GM19455 (cell line): ENCODE measurements at regions not wholly inside any gene's neighbourhood (a gene's known extent, or its start where the extent isn't known, plus 50 kb on each side); places are given as distances from the start of the nearest gene placed in this dataset.
"Not testable (repeated sequence)": the region's sequence is repeated elsewhere in the genome, so short reads cannot be mapped to it uniquely, and the experiment has no call there.

Experiments used
- ATAC-seq: cut with Tn5 transposase; IDR thresholded peaks from one replicate; pipeline ENCODE4 v1.9.1; 2021; ENCODE audit not compliant: unreplicated experiment

DNA sequence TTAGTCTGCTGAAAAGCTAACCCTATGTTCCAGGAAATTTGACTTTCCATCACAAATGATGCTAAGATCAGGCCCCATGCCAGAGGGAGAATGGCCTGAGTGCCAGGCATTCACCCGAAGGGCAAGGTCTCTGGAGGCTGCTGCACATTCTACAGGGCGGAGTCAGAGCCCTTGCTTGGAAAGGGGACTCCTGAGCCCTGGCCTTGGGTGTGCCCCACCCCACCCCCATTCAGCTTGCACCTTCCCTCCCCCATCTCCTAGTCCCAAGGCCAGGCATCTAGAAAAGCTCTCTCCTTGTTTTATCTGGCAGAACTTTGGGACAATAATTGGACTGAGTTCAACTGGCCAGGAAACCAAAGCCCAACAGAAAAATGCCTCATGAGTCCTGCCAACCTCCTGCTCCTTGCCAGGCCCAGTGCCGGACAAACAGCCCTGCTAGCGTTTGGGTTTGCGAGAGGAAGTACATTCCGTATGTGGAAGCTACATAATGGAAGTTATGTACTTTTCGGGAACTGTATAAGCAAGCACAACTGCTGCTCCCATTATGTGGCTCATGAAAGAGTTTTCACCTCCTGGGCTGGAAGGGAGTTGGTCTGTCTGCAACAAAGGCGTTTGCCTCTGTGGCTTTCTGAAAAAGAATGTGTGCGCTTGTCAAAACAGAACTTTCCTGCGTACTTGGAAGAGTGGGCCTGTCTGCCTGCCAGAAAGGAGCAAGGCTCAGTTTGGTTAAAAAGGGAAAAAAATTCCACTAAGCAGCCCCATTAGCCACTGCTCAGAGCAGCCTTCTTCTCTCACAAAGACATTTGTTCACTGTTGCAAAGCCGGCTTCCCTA is 321.5 kb upstream of the CTNNB1 start:
- no peak for ATAC-seq

DNA sequence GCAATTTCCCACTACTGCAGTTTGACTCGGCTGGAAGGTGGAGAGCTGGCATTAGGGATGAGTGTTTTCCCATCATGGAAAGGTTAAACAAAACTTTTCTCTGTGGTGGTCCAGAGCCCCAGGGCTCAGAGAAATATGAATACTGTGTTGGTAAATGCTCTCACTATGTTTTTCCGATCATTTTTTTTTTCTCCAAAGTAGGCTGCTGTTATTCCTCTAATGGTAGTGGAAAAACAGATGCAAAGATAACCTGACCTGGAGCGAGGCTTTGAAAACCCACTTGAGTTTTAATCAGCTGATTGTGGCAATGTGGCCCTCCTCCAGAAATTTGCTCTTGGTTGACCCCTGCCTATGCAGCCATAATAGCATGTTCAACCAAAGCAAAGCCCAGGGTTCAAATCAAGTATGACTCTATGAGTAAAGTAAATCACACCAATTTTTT is 320.8 kb upstream of the CTNNB1 start:
- no peak for ATAC-seq

DNA sequence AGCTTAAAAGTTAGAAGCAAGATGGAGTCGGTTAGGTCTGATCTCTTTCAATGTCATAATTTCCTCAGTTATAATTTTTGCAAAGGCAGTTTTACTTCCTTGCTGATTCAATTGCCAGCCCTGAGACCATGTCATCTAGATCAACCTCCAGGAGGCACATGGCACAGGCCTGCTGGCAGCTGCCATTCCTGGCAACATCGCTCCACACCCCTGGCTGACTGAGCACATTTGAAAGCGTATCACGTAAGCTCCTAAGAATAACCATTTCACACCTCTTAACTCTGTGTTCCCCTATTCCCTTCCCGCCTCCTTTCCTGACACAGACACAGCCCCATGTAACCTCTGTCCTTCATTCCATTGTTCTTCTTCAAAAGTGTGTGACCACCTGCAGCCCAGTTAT is 313.9 kb upstream of the CTNNB1 start:
- no peak for ATAC-seq

DNA sequence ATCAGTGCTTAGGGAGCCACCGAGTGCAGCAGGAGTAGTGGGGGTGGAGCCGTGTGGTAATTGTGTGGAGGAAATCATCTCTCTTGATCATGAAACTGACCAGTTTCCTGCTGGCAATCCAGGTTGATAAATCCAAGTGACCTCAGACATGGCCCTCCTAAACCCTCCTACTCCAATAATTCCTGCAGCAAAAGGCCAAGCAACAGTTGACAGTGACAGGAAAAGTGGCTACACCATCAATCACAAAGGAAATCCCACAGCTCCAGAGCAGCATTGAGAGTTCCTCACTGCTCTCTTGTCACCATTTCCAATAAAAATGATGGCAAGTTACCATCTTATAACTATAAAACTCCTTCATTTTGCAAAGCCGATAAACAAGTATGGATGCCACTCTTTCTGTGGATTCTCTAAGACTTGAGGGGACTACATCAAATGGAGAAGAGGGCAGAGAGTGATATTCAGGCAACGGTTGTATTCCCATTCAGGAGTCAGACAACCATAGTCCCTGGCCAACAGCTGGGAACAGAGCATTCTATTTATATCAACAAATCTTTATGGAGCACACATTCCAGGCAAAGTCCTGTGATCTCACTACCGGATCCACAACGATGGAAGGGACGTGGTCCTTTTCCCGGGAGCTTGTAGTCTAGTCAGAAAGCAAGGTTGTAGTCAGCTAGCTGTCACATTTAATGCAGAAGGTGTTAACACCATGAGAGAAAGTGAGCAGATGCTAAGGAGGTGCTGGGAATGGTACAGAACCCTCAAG is 312.5 kb upstream of the CTNNB1 start:
- no peak for ATAC-seq

DNA sequence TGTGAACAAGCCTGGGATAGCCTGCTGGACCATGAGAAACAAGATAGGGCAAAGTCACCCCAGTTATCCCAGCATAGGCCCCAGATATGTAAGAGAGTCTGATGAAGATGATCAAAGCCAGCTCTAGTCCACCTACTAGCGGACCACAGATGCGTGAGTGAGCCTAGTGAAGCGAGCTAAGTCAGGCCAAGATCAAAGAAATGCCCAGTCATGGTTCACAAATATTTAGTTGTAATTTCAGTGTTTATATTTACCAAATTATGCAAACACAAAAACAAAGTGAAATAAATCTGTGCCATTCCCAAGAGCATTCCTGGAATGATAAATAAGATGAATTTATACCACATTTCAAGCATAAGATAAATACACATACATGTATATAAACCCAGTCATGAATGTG is 308.1 kb upstream of the CTNNB1 start:
- no peak for ATAC-seq

DNA sequence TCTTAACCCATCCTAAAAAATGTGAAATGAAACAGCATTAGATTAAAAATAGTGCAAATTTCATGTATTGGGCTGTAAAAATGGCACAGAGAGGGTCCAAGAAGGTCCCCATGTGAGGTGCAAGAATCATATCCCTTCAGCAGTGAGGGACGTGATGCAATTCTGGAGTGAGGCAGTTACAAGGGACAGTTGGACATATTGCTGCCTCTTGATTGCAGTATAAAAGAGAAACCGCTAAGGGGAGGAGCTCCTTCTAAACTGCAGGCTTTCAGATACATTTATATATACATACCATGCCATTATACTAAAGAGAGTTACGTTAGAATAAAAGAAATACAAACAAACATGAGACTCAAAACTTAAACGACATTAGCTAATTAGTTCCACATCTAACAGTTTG is 304.2 kb upstream of the CTNNB1 start:
- no peak for ATAC-seq

DNA sequence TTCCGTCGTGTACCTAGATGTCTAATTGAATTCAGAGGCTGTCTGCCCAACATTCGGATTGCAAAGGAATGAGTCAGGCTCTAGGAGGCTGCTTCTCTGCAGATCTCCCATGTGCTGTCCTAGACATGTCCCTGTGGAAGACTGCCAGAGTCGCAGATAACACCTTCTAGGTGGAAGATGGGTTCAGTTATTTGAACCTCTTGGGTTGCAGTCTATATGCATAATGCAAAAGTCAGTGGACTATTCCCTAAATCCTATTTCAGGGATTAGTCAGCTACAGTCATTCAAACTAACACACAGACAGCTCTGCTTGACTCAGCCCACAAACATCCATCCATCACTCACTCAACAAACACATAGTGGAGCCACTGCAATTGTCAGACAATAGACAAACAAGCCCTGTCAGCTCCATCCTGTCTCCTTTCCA is 300.0 kb upstream of the CTNNB1 start:
- ATAC-seq, result no peak

DNA sequence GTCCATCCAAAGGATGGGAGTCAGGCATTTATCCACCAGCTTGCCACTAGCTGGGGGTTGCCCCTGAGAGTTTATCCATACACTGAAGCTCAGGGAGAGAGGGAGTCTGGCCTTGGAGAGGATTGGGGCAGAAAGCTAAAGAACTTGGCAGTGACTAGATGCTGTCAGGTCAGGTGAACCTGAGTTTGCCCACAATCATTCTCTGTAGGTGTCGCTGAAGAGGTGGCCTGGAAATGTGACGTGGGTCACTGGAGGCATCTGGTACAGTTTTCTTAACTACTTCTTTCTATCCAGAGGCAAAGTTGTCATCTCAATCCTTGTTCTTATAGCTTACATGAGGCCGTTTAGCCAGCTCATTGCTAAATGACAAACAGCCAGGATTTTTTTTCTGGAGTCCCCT is 298.0 kb upstream of the CTNNB1 start:
- no peak for ATAC-seq

DNA sequence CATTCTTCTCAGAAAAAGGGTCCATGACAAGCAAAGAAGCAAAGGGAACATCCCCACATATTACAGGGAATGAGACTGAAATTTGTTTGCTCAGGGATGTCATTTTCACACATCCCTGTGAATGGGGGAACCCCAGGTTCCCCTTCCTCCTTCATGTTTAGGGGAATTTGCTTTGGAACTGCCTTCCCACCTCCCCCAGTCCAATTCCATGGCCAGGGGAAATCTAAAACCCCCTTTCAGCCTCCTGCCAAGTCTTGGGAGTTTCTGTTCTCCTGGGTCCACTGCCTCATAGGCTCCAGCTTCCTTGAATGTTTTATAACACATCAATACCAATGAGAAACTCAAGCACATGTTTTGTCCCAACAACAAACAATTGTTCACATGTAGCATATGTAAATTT is 297.5 kb upstream of the CTNNB1 start:
- no peak for ATAC-seq

DNA sequence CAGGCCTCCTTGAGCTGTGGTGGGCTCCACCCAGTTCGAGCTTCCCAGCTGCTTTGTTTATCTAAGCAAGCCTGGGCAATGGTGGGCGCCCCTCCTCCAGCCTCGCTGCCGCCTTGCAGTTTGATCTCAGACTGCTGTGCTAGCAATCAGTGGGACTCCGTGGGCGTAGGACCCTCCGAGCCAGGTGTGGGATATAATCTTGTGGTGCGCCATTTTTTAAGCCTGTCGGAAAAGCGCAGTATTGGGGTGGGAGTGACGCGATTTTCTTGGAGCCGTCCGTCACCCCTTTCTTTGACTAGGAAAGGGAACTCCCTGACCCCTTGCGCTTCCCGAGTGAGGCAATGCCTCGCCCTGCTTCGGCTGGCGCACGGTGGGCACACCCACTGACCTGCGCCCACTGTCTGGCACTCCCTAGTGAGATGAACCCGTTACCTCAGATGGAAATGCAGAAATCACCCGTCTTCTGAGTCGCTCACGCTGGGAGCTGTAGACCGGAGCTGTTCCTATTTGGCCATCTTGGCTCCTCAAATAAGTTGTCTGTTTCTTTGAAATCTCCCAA is 291.3 kb upstream of the CTNNB1 start:
- ATAC-seq, result not testable (repeated sequence)

DNA sequence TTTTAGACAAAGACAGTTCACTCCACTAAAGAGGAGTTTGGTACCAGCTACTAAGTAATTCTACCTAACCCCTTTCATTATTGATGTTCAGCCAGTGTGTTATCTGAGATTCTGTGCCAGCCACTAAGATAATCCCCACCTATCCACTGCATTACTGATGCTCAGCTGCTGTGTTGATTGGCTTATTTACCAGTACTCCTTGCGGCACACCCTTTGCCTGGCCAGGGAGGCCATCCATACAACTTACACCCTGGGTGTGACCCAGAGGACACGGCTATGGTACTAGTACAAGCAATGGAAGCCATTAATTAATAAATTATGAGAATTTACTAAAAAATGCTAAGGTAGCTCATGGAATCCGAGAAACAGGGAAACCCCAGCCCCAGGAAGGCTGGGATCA is 290.7 kb upstream of the CTNNB1 start:
- no peak for ATAC-seq

DNA sequence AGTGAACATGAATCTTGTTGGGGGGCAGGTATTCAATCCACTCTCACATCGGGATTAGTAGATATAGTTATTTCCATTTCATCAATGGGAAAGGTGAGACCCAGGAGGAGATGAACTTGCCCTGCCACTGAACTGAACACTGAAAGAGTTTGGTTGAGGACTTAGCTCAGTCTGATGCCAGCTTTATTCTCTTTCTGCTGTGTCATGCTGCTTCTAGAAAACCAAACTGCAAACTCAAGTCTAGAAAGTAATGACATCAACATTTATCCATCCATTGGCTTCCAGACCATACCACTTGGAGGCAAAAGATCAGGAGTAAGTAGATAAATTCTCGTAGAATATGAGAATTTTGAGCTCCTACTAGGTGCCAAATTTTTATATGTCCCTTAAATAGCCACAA is 288.0 kb upstream of the CTNNB1 start:
- ATAC-seq, result no peak

DNA sequence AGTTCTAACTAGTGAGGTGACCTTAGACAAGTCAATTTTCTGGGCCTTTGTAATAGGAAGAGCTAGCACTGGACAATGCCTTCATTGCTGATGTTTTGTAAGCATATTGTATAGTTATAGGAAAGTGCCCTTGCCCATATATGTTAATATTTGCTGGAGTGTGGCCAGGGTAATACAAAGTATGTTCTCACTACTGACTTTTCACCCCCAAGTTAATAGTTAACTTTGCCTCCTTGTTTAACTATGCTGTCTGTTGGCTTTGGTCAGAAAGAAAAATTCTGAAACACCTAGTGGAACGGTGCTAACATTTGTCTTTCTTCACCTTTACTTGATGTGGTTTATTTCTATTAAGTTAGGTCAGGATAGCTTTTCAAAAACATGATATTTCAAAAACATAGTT is 287.4 kb upstream of the CTNNB1 start:
- no peak for ATAC-seq

DNA sequence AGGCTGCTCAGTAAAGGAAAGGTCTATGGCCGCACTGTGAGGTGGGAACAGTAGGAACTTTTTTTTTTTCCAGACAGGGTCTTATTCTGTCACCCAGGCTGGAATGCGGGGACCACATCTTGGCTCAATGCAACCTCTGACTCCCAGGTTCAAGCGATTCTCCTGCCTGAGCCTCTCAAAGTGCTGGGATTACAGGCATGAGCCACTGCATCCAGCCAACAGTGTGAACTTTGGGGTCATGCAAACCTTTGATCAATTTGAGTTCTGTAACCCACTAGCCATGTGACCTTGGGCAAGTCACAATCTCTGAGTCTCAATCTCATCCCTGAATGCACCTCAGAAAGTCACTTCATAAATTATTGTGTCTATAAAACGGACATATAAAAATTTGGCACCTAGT is 286.8 kb upstream of the CTNNB1 start:
- no peak for ATAC-seq

DNA sequence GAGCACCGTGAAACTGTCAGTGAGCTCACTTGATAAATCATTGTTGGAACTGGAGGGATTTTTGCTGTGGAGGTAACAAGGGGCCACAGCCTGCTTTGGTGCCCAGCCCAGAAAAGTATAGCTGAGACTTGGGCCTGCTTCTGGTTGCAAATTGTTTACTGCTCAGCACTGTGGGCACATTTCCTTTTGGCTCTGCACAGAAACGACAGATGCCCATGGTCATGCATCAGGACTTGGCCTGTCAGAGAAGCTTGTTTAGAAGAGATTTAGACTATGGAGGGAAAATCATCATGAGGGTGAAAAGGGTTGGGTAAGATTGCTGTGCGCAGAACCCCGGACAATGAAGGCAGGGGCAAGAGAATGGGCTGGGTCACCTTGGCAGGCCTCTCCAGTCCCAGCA is 286.1 kb upstream of the CTNNB1 start:
- no peak for ATAC-seq

DNA sequence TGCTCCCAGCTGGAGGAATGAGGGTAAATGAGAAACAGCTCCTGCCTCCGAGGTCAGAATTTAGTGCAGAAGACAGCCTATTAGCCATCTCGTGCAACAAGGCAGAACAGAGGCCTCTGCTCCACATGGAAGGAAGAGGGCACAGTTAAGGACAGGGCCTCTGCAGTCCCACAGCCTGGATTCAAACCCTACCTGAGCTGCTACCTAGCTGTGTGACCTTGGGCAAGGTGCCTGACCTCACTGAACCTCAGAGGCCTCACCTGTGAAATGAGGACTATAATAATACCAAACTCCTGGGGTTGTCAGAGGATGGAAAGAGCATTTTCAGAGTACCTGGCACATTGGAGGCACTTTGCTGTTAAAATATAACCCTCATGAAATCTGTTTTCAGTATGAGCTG is 285.7 kb upstream of the CTNNB1 start:
- no peak for ATAC-seq

DNA sequence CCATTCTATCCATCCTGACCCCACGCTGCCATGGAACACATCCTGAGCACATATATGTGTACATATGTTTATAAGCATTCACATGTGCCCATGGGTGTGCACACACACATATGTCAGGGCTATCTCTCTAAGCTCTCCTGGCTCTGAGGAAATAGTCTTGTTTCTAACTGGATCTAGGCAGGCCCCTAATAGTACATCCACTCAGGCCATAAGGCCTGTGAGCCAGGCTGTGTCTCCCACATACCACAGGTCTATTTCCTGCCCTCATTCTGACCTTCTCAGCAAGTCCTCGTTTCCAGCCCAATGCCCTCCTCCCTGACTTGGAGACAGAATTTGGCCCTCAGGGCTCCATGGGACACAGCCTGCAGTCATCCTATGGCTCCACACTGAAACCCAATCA is 284.8 kb upstream of the CTNNB1 start:
- no peak for ATAC-seq

DNA sequence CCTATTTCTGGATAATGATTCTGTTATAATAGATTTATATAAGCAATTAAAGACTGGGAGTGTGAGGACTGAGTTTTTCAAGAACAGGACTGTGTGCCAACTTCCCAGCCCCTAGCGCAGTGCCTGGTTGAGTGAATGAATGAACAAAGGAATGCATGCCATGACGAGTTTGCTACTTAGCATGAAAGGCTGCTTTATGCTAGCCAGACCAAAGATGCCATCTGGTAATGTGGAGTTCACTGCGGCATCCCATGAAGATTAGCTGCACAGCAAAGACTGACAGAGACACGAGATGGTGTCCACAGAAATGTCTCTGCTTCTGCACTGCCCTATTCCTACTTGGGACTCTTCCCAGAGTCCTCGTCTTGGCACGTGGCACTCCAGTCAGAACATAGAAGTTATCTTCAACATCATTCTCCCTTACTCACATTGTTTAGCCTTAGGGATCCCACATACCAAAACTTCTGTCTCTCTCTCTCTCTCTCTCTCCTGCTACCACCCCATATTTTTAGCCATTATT is 283.9 kb upstream of the CTNNB1 start:
- no peak for ATAC-seq

DNA sequence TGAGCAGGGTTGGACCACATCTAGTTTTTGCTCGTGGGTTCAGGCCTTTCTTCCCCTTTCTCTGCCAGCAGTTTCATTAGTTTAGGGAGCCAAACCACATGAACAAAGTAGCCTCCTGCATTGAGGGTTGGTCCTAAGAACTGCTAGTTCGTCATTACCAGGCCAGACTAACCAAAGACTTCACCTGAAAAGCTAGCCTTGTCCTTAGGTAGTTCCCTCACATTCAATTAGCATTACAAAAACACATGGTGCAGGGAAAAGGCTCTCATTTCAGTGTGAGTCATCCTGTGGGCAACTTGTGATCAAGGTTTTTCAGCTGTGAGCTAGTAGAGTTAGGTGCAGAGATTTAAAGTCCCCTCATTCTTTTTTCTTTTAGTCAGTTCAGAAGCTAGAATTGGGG is 279.3 kb upstream of the CTNNB1 start:
- no peak for ATAC-seq

DNA sequence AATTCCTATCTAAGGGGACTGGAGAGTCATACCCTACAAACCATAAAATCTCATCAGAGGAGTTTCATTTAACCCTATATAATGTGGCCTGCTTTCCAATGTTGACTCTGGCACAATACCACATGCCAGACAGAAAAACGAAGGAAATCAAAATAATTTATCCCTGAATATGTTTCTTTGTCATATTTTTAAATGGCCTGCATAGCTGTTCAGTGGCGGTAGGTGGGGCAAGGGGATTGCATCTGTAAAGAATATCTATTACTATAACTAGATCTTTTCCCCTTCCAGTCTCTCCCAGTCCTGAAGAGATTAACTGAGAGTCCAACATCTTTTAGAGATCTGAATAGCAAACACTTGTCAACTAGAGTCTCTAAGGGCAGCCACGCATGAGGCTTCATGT is 278.1 kb upstream of the CTNNB1 start:
- no peak for ATAC-seq

DNA sequence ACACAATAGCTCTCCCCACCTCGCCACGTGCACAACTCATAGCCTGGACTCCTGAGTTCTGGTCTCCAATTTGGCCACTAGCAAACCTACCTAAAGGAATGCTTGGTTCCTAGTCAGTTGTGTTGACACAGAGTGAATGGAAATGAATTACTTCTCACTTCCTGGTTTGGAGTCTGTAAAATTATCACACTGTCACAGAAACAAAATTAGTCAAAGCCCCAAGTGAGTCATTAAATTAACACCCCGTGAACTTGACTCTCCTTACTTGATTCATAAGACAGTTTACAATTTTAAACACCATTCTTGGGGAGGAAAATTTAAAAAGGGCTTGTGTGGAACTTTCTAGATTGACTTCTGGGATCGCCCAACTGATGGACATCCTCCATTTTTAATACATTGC is 276.2 kb upstream of the CTNNB1 start:
- ATAC-seq, result no peak

DNA sequence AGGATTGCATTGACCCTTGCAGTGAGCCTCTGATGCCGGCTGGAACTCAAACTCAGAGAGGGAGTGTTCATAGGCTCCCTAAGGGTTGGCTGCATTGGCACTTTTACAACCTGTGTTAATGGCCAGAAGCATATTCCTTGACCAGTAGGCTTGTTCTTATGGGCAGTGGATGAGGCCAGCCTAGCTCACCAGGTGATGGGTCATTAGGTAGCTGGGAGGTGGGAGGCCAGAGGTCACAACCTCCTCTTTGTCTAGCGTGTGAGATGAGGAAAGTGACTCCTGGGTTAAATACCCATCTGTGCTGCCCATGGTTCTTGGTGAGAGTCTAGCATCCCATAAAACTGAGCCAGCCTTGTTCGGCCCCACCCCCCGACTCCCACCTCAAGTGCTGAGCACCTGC is 275.7 kb upstream of the CTNNB1 start:
- ATAC-seq, result no peak
